BE2C (cell line): ENCODE measurements at regions not wholly inside any gene's neighbourhood (a gene's known extent, or its start where the extent isn't known, plus 50 kb on each side); places are given as distances from the start of the nearest gene placed in this dataset.

ENCODE experiments used
- DNase-seq: peaks from one replicate; pipeline ENCODE4 v3.0.0-alpha.2; 2020
- H3K27me3 ChIP-seq: fragments of 250-450 bp; sonication (Bioruptor Pico); 2 replicates; pipeline ENCODE4 v1.5.1; 2020; ENCODE audit warnings: mild to moderate bottlenecking
- H3K36me3 ChIP-seq: fragments of 250-450 bp; sonication (Bioruptor Pico); 2 replicates; pipeline ENCODE4 v1.5.1; 2020; ENCODE audit warnings: mild to moderate bottlenecking
- H3K4me1 ChIP-seq: fragments of 250-450 bp; sonication (Bioruptor Pico); 2 replicates; pipeline ENCODE4 v1.5.1; 2020
- H3K4me3 ChIP-seq: 2 replicates; pipeline ENCODE4 v1.5.1; 2011; ENCODE audit warnings: low read depth, low read length
- H3K9me3 ChIP-seq: fragments of 250-450 bp; sonication (Bioruptor Pico); 2 replicates; pipeline ENCODE4 v1.5.1; 2020
- TF ChIP-seq, protein P1 (sequence below): IDR thresholded peaks from 2 replicates; pipeline ENCODE4 v1.5.1; 2012; ENCODE audit warnings: mild to moderate bottlenecking, low read depth, low read length

GRCh38 chr3:159555205-159555604, 433.4 kb upstream of the IL12A start:
- Histone ChIP-seq H3K36me3 (no peaks in the 10 kb centered on the region), H3K4me1 (no peaks in the 10 kb centered on the region), H3K4me3 (no peak overlapping the region), H3K9me3 (no peaks in the 10 kb centered on the region), H3K27me3 (no peaks in the 10 kb centered on the region)
- no peak for DNase-seq
- TF ChIP-seq, protein P1, sequence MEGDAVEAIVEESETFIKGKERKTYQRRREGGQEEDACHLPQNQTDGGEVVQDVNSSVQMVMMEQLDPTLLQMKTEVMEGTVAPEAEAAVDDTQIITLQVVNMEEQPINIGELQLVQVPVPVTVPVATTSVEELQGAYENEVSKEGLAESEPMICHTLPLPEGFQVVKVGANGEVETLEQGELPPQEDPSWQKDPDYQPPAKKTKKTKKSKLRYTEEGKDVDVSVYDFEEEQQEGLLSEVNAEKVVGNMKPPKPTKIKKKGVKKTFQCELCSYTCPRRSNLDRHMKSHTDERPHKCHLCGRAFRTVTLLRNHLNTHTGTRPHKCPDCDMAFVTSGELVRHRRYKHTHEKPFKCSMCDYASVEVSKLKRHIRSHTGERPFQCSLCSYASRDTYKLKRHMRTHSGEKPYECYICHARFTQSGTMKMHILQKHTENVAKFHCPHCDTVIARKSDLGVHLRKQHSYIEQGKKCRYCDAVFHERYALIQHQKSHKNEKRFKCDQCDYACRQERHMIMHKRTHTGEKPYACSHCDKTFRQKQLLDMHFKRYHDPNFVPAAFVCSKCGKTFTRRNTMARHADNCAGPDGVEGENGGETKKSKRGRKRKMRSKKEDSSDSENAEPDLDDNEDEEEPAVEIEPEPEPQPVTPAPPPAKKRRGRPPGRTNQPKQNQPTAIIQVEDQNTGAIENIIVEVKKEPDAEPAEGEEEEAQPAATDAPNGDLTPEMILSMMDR = no peak

GRCh38 chr3:159559771-159560170, 428.9 kb upstream of the IL12A start:
- TF ChIP-seq, protein P1 = no peak
- H3K36me3 ChIP-seq = no peaks in the 10 kb centered on the region
- no peaks in the 10 kb centered on the region for H3K9me3 ChIP-seq
- no peak overlapping the region for H3K4me3 ChIP-seq
- DNase-seq = no peak
- H3K4me1 ChIP-seq = no peaks in the 10 kb centered on the region
- H3K27me3 ChIP-seq = no peaks in the 10 kb centered on the region

DNA sequence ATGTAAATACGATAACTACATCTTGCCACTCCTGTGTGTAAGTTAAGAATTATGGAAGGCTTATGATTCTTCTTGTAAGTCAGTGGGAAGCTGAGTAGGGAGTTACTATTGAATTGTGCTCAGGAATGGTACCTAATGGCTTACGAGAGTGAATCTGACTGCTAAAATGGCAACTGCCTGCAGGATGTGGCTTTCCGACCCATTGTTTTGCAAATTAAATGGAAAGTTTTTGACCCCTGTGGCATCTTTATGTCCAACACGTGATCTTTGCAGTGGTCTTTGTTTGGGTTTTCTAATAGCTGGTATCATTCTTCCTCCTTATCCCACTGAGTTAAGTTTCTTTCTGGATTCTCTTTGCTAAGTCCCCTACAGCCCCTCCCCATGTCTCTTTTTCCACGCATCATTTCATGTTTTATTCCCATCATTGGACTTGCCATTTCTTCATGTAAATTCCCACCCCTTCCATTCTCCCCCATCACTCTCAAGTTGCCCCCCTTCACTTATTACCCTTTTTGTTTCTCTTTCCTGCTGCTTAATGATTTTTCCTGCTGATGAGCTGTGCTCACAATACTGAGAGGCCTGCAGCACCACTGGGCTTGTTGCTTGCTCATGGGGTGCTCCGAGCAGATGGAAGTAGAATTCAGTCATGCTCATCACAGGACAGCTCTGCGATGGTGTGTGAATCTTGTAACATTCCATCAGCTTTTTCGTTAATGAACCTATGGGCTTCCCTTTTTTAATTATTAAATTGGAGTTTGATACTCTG, 428.2 kb upstream of the IL12A start:
- Histone ChIP-seq H3K4me3 (no peak overlapping the region), H3K4me1 (no peaks in the 10 kb centered on the region), H3K27me3 (no peaks in the 10 kb centered on the region), H3K36me3 (no peaks in the 10 kb centered on the region), H3K9me3 (no peaks in the 10 kb centered on the region)
- DNase-seq = no peak
- TF ChIP-seq, protein P1 = no peak

GRCh38 chr3:159565313-159565712, 423.3 kb upstream of the IL12A start:
- H3K9me3 ChIP-seq = no peaks in the 10 kb centered on the region
- no peak for DNase-seq
- no peaks in the 10 kb centered on the region for H3K27me3 ChIP-seq
- no peaks in the 10 kb centered on the region for H3K36me3 ChIP-seq
- no peak overlapping the region for H3K4me3 ChIP-seq
- H3K4me1 ChIP-seq = no peaks in the 10 kb centered on the region
- TF ChIP-seq, protein P1 = no peak

DNA sequence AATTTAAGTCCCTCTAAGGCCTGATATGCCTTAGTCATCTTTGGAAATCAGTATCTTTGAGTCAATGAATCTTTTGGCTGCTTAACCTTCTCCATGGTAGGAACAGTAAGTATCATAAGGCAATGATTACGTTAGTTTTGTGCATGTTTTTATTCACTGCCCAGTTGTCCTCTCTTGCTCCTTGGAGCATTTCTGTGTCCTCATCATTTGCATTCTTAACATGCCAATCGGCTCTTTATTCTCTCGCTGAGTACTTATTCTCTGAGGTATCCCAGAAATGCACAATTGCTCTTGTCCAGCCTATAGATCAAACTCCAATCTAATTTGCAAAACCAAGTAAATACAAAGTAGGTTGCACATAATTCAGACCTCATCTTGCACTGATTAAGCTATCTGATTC, 405.0 kb upstream of the IL12A start:
- Histone ChIP-seq H3K4me1 (no peaks in the 10 kb centered on the region), H3K36me3 (no peaks in the 10 kb centered on the region), H3K4me3 (no peak overlapping the region), H3K9me3 (no peaks in the 10 kb centered on the region), H3K27me3 (no peaks in the 10 kb centered on the region)
- DNase-seq = no peak
- TF ChIP-seq, protein P1 = no peak

DNA sequence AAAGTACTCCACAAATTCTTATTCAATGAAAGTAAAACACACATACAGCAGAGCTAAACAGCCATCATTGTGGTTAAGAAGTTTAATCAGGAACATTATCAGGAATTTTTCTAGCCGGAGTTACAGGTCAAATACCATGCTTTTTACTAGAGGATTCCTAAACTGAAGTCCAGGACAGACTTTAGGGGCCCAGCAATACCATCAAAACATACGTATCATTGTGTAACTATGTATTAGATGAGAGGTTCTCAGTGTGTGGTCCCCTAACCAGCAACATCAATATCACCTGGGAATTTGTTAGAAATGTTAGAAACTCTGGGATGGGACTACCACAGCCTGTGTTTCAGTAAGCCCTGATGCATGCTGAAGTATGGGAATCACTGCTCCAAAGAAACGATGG, 404.2 kb upstream of the IL12A start:
- Histone ChIP-seq H3K9me3 (no peaks in the 10 kb centered on the region), H3K36me3 (no peaks in the 10 kb centered on the region), H3K27me3 (no peaks in the 10 kb centered on the region), H3K4me1 (no peaks in the 10 kb centered on the region), H3K4me3 (no peak overlapping the region)
- DNase-seq = no peak
- TF ChIP-seq, protein P1 = no peak
